Activated T-helper 9 cell treated with anti-CD3 and anti-CD28 coated beads, Interleukin-2, amount 50 U/mL, for 16 hours (primary cell): ENCODE measurements at regions not wholly inside any gene's neighbourhood (a gene's known extent, or its start where the extent isn't known, plus 50 kb on each side); places are given as distances from the start of the nearest gene placed in this dataset.
"Not testable (repeated sequence)": the region's sequence is repeated elsewhere in the genome, so short reads cannot be mapped to it uniquely, and the experiment has no call there.

Source experiments
- DNase-seq: peaks from one replicate; pipeline ENCODE4 v3.0.0-alpha.2; 2020; ENCODE audit warnings: low read depth

GRCh38 chr4:147246528-147246927 lies 234.4 kb upstream of the EDNRA start:
- DNase-seq = not testable (repeated sequence)

GRCh38 chr4:147247579-147247978 lies 233.3 kb upstream of the EDNRA start:
- no peak for DNase-seq

GRCh38 chr4:147250062-147250461 lies 230.8 kb upstream of the EDNRA start:
- DNase-seq = no peak

GRCh38 chr4:147255268-147255667 lies 225.6 kb upstream of the EDNRA start:
- not testable (repeated sequence) for DNase-seq

GRCh38 chr4:147259271-147259670 lies 221.6 kb upstream of the EDNRA start:
- DNase-seq = not testable (repeated sequence)

GRCh38 chr4:147284256-147284835 lies 196.6 kb upstream of the EDNRA start:
- no peak for DNase-seq

GRCh38 chr4:147284935-147285334 lies 196.0 kb upstream of the EDNRA start:
- DNase-seq = no peak

GRCh38 chr4:147285751-147286150 lies 195.1 kb upstream of the EDNRA start:
- DNase-seq = no peak

- DNase-seq = no peak
Measured at GRCh38 chr4:147286846-147287587, 193.9 kb upstream of the EDNRA start.

- no peak for DNase-seq
Measured at GRCh38 chr4:147287588-147287890, 193.4 kb upstream of the EDNRA start.

GRCh38 chr4:147288512-147288911 lies 192.4 kb upstream of the EDNRA start:
- no peak for DNase-seq

- no peak for DNase-seq
Measured at GRCh38 chr4:147289181-147289580, 191.7 kb upstream of the EDNRA start.

GRCh38 chr4:147292604-147293313 lies 188.1 kb upstream of the EDNRA start:
- not testable (repeated sequence) for DNase-seq

GRCh38 chr4:147293314-147293677 lies 187.6 kb upstream of the EDNRA start:
- DNase-seq = not testable (repeated sequence)

GRCh38 chr4:147299205-147299604 lies 181.7 kb upstream of the EDNRA start:
- no peak for DNase-seq

GRCh38 chr4:147303174-147303872 lies 177.6 kb upstream of the EDNRA start:
- DNase-seq = no peak

GRCh38 chr4:147303873-147304229 lies 177.0 kb upstream of the EDNRA start:
- no peak for DNase-seq

- DNase-seq = no peak
Measured at GRCh38 chr4:147307896-147308674, 172.8 kb upstream of the EDNRA start.

GRCh38 chr4:147309434-147309833 lies 171.5 kb upstream of the EDNRA start:
- no peak for DNase-seq

GRCh38 chr4:147310312-147310711 lies 170.6 kb upstream of the EDNRA start:
- DNase-seq = no peak

- DNase-seq = no peak
Measured at GRCh38 chr4:147311956-147312355, 168.9 kb upstream of the EDNRA start.

GRCh38 chr4:147312376-147313046 lies 168.4 kb upstream of the EDNRA start:
- DNase-seq = no peak
